ENCODE measurements at regions not wholly inside any gene's neighbourhood (a gene's known extent, or its start where the extent isn't known, plus 50 kb on each side); places are given as distances from the start of the nearest gene placed in this dataset.

DNA sequence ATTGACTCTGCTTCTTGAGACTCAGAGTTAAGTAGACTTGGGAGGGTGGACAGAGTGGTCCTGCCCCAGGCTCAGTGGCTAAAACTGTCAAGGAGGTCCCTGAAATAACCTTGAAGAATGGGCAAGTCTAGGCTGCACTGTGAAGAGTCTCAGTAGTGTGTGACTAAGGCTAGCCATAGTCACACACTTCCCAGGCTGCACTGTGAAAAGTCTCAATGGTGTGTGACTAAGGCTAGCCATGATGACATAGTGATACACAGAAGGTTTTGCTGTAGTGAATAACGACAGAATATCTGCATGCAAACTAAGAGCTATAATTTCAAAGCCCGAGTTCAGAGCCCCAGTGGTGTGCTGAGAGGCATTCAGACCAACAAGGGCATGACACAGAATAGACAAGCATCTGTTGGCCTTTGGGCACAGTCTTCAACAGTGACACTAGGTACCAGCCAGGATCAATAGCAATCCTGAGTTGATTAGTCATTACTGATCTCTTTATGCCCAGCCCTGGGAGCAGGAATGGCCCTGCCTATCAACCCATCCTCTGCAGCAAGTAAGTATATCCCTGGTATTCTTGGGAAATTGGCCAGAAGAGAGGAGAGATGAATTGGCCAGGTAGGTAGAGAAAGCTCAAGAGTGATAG lies 72.4 kb upstream of the BBX start:
- Histone ChIP-seq H3F3A (ENCODE audit: insufficient read depth, low read length) (no peaks in the 10 kb centered on the region), H3K4me1 (ENCODE audit: low read length) (no peaks in the 10 kb centered on the region), H3K27ac (ENCODE audit: low read length) (no peak overlapping the region), H3K36me3 (replicated peaks; ENCODE audit: insufficient read depth, low read length) (no peaks in the 10 kb centered on the region), H3K9me2 (replicated peaks; ENCODE audit: insufficient read depth, low read length) (no peaks in the 10 kb centered on the region), H3K4me2 (ENCODE audit: low read depth, low read length) (no peak overlapping the region), H3K79me2 (ENCODE audit: low read length) (no peaks in the 10 kb centered on the region), H3K9ac (ENCODE audit: low read length) (no peak overlapping the region), H3K9me3 (replicated peaks; ENCODE audit: insufficient read depth, low read length) (no peaks in the 10 kb centered on the region), H4K20me1 (ENCODE audit: insufficient read depth, low read length) (no peaks in the 10 kb centered on the region), H2AFZ (ENCODE audit: low read length) (no peak overlapping the region), H3K27me3 (replicated peaks; ENCODE audit: insufficient read depth, low read length) (no peaks in the 10 kb centered on the region), H3K4me3 (ENCODE audit: low read length) (no peak overlapping the region)
- no peak for DNase-seq
- no peak for TF ChIP-seq EZH2 (optimal IDR thresholded peaks at IDR 0.05; ENCODE audit: low read depth, low read length)
- TF ChIP-seq EZH2phosphoT487 (IDR thresholded peaks at IDR 0.05; ENCODE audit: low read length): no peak
- TF ChIP-seq CTCF (IDR thresholded peaks at IDR 0.05; ENCODE audit: low read length): no peak

GRCh38 chr3:107452436-107452835 lies 70.3 kb upstream of the BBX start:
- no peak overlapping the region for H2AFZ ChIP-seq (ENCODE audit: low read length)
- H3F3A ChIP-seq (ENCODE audit: insufficient read depth, low read length): no peaks in the 10 kb centered on the region
- TF ChIP-seq CTCF (IDR thresholded peaks at IDR 0.05; ENCODE audit: low read length) (no peak), EZH2phosphoT487 (IDR thresholded peaks at IDR 0.05; ENCODE audit: low read length) (no peak), EZH2 (optimal IDR thresholded peaks at IDR 0.05; ENCODE audit: low read depth, low read length) (no peak)

DNA sequence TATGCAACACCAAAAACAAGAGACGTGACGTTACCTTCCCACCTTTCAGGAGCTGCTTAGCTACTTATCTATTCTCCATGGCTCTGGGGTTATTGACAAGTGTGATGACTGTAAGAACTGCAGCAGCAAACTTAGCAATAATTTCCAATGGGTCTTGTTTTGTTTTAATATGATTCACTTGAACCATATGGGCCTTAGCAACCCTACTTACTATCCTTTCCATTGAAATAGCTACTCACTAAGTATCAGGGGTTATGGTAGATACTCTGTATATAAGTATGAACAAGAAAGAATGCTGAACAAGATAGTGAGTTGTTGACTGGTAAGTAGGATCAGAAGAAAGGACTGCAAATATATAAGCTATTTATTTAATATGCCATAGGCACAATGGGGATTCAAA lies 69.3 kb upstream of the BBX start:
- no peak overlapping the region for H3K27ac ChIP-seq (ENCODE audit: low read length)
- H3K4me1 ChIP-seq (ENCODE audit: low read length): no peaks in the 10 kb centered on the region
- no peaks in the 10 kb centered on the region for H3K9me2 ChIP-seq (replicated peaks; ENCODE audit: insufficient read depth, low read length)
- DNase-seq: no peak
- H3K9me3 ChIP-seq (replicated peaks; ENCODE audit: insufficient read depth, low read length): no peaks in the 10 kb centered on the region
- no peak overlapping the region for H3K4me2 ChIP-seq (ENCODE audit: low read depth, low read length)
- no peaks in the 10 kb centered on the region for H3F3A ChIP-seq (ENCODE audit: insufficient read depth, low read length)
- no peaks in the 10 kb centered on the region for H4K20me1 ChIP-seq (ENCODE audit: insufficient read depth, low read length)
- H3K27me3 ChIP-seq (replicated peaks; ENCODE audit: insufficient read depth, low read length): no peaks in the 10 kb centered on the region
- no peak overlapping the region for H3K9ac ChIP-seq (ENCODE audit: low read length)
- H2AFZ ChIP-seq (ENCODE audit: low read length): no peak overlapping the region
- TF ChIP-seq CTCF (IDR thresholded peaks at IDR 0.05; ENCODE audit: low read length) (no peak), EZH2 (optimal IDR thresholded peaks at IDR 0.05; ENCODE audit: low read depth, low read length) (no peak)
- no peak overlapping the region for H3K4me3 ChIP-seq (ENCODE audit: low read length)
- H3K79me2 ChIP-seq (ENCODE audit: low read length): no peaks in the 10 kb centered on the region
- no peaks in the 10 kb centered on the region for H3K36me3 ChIP-seq (replicated peaks; ENCODE audit: insufficient read depth, low read length)

More at GRCh38 chr3:107452436-107452835, 70.3 kb upstream of the BBX start:
- Histone ChIP-seq H3K9me2 (replicated peaks; ENCODE audit: insufficient read depth, low read length) (no peaks in the 10 kb centered on the region), H3K27ac (ENCODE audit: low read length) (no peak overlapping the region), H3K4me3 (ENCODE audit: low read length) (no peak overlapping the region), H3K9me3 (replicated peaks; ENCODE audit: insufficient read depth, low read length) (no peaks in the 10 kb centered on the region), H3K79me2 (ENCODE audit: low read length) (no peaks in the 10 kb centered on the region), H3K4me1 (ENCODE audit: low read length) (no peaks in the 10 kb centered on the region), H3K9ac (ENCODE audit: low read length) (no peak overlapping the region), H3K36me3 (replicated peaks; ENCODE audit: insufficient read depth, low read length) (no peaks in the 10 kb centered on the region), H4K20me1 (ENCODE audit: insufficient read depth, low read length) (no peaks in the 10 kb centered on the region), H3K4me2 (ENCODE audit: low read depth, low read length) (no peak overlapping the region), H3K27me3 (replicated peaks; ENCODE audit: insufficient read depth, low read length) (no peaks in the 10 kb centered on the region)
- no peak for DNase-seq

Measured in MM.1S (cell line).